ENCODE measurements at regions not wholly inside any gene's neighbourhood (a gene's known extent, or its start where the extent isn't known, plus 50 kb on each side); places are given as distances from the start of the nearest gene placed in this dataset.
"Not testable (repeated sequence)": the region's sequence is repeated elsewhere in the genome, so short reads cannot be mapped to it uniquely, and the experiment has no call there.

GRCh38 chr16:85514295-85514597, 98.9 kb upstream of the GSE1 start:
- DNase-seq (ENCODE audit: low read depth in 3 of 3), result no peak

- no peak for DNase-seq (ENCODE audit: low read depth in 3 of 3)
Measured at GRCh38 chr16:85514598-85515318, 98.4 kb upstream of the GSE1 start.

GRCh38 chr16:85515319-85515745, 97.8 kb upstream of the GSE1 start:
- no peak for DNase-seq (ENCODE audit: low read depth in 3 of 3)

GRCh38 chr16:85515830-85516397, 97.2 kb upstream of the GSE1 start:
- DNase-seq (ENCODE audit: low read depth in 3 of 3), result no peak

- DNase-seq (ENCODE audit: low read depth in 3 of 3), result no peak
Measured at GRCh38 chr16:85517154-85517553, 96.0 kb upstream of the GSE1 start.

- DNase-seq (ENCODE audit: low read depth in 3 of 3), result no peak
Measured at GRCh38 chr16:85517563-85518179, 95.5 kb upstream of the GSE1 start.

- no peak for DNase-seq (ENCODE audit: low read depth in 3 of 3)
Measured at GRCh38 chr16:85518398-85519049, 94.6 kb upstream of the GSE1 start.

- not testable (repeated sequence) for DNase-seq (ENCODE audit: low read depth in 3 of 3)
Measured at GRCh38 chr16:85519050-85519440, 94.1 kb upstream of the GSE1 start.

GRCh38 chr16:85519540-85520231, 93.4 kb upstream of the GSE1 start:
- no peak for DNase-seq (ENCODE audit: low read depth in 3 of 3)

- DNase-seq (ENCODE audit: low read depth in 3 of 3), result no peak
Measured at GRCh38 chr16:85520853-85521521, 92.1 kb upstream of the GSE1 start.

- DNase-seq (ENCODE audit: low read depth in 3 of 3), result no peak
Measured at GRCh38 chr16:85521552-85522307, 91.4 kb upstream of the GSE1 start.

GRCh38 chr16:85522308-85522841, 90.7 kb upstream of the GSE1 start:
- DNase-seq (ENCODE audit: low read depth in 3 of 3), result no peak

GRCh38 chr16:85522842-85523601, 90.1 kb upstream of the GSE1 start:
- DNase-seq (ENCODE audit: low read depth in 3 of 3), result no peak

GRCh38 chr16:85523602-85524364, 89.3 kb upstream of the GSE1 start:
- no peak for DNase-seq (ENCODE audit: low read depth in 3 of 3)

GRCh38 chr16:85524365-85524629, 88.8 kb upstream of the GSE1 start:
- no peak for DNase-seq (ENCODE audit: low read depth in 3 of 3)

- DNase-seq (ENCODE audit: low read depth in 3 of 3), result no peak
Measured at GRCh38 chr16:85524630-85525419, 88.3 kb upstream of the GSE1 start.

- no peak for DNase-seq (ENCODE audit: low read depth in 3 of 3)
Measured at GRCh38 chr16:85525420-85526184, 87.5 kb upstream of the GSE1 start.

Data from stimulated activated CD4-positive, alpha-beta T cell treated with anti-CD3 and anti-CD28 coated beads, TNF-alpha, amount 100 ng/mL, for 4 hours (primary cell).